Pancreas (tissue), 10 donors: ENCODE measurements at regions not wholly inside any gene's neighbourhood (a gene's known extent, or its start where the extent isn't known, plus 50 kb on each side); places are given as distances from the start of the nearest gene placed in this dataset.

Experiments used
- ATAC-seq, 4 donors: fragments of 200-7000 bp; cut with Tn5 transposase; one replicate each; pipeline versions ENCODE4 v1.8.0 to v1.9.1; 2020; ENCODE audit warnings: mild to moderate bottlenecking in 4 of 4, moderate library complexity in 4 of 4
- DNase-seq, 6 donors: peaks; one replicate each; pipeline ENCODE4 v3.0.0-alpha.2; 2020
- FAIRE-seq: peaks from 2 replicates; lab custom pipeline; 2012; peaks lifted over from hg19 to GRCh38; lab: Jason Lieb, UNC
- H3K27ac ChIP-seq, 4 donors: fragments of 200-600 bp; sonication (generic); 1 replicate in 3 of 4; 2 replicates in 1 of 4; pipeline versions ENCODE4 v1.5.0 to v1.8.0; 2020
- H3K27me3 ChIP-seq, 4 donors: fragments of 200-600 bp; one replicate each; pipeline ENCODE4 v1.8.0; 2021
- H3K36me3 ChIP-seq, 3 donors: fragments of 200-600 bp; sonication (generic) in 1 of 3; one replicate each; pipeline versions ENCODE4 v1.5.0 to v1.8.0; 2020 to 2021
- H3K4me1 ChIP-seq, 3 donors: fragments of 200-600 bp; one replicate each; pipeline ENCODE4 v1.8.0; 2021
- H3K4me3 ChIP-seq, 4 donors: fragments of 200-600 bp; sonication (generic) in 2 of 4; one replicate each; pipeline versions ENCODE4 v1.5.0 to v1.8.0; 2020 to 2021
- H3K9me3 ChIP-seq, 4 donors: fragments of 200-600 bp; one replicate each; pipeline ENCODE4 v1.8.0; 2021
- CTCF ChIP-seq, 4 donors: fragments of 200-600 bp; sonication (generic) in 3 of 4; IDR thresholded peaks; one replicate each; pipeline versions ENCODE4 v1.5.0 to v1.8.0; 2021; ENCODE audit warnings: antibody characterized with exemption in 4 of 4
- WGBS, 2 donors: extraction: QIAGEN DNeasy Blood & Tissue Kit; methylation state at CpG; one replicate each; pipeline ENCODE4 v1.1.7; 2013; 5-methylcytosine and 5-hydroxymethylcytosine counted together
- intact Hi-C, 3 donors: fragments of 100-400 bp; cut with DNase I; formaldehyde crosslinking; loops; one replicate each; pipeline versions ENCODE4 v1.11.1 to v1.14.2; 2022
- donor health status: healthy with polysubstance abuse.
- donor health status: DM: no; HTN: no; CAD: no; lungs with moderate emphysema.
- donor health status: DM: no; HTN: no; CAD: no.
- donor health status: control.
- donor health status: control.
- donor health status: Bipolar disorder and iron deficiency.
- donor health status: DM: yes; HTN: yes; CAD: no.
- donor health status: DM: no; HTN: no; CAD: no.
- donor health status: DM: no; HTN: no; CAD: no.
- donor health status: DM: yes; HTN: yes; CAD: no.

GRCh38 chr12:88299567-88300101 is 157.5 kb downstream of the TMTC3 start:
- 64 to 70% methylated on average over 4 of the region's 4 CpGs for WGBS, 2 donors
- no peak overlapping the region for H3K4me3 ChIP-seq
- H3K9me3 ChIP-seq: no peaks in the 10 kb centered on the region
- intact Hi-C loops: no loop called here
- no peaks in the 10 kb centered on the region for H3K36me3 ChIP-seq
- H3K27ac ChIP-seq: peak overlapping the region in 1 of 4 donors; percentile 8
- DNase-seq (no peak), ATAC-seq (peak in 2 of 4 donors; percentile 51 to 61), FAIRE-seq (no peak)
- H3K4me1 ChIP-seq: peaks cover 0 to 9% (median 5%) of the 10 kb centered on the region in 3 donors
- no peaks in the 10 kb centered on the region for H3K27me3 ChIP-seq
- no peak for TF ChIP-seq CTCF (IDR thresholded peaks at IDR 0.05)

- Histone ChIP-seq H3K4me1 (peaks cover 7 to 22% (median 15%) of the 10 kb centered on the region in 3 donors), H3K4me3 (no peak overlapping the region), H3K27ac (no peak overlapping the region), H3K27me3 (no peaks in the 10 kb centered on the region), H3K9me3 (no peaks in the 10 kb centered on the region), H3K36me3 (no peaks in the 10 kb centered on the region)
- no peak for TF ChIP-seq CTCF (IDR thresholded peaks at IDR 0.05)
- intact Hi-C loops: no loop called here
- peak in 2 of 4 donors; percentile 25 to 56 for ATAC-seq
- DNase-seq: no peak
- no peak for FAIRE-seq
Observed at GRCh38 chr12:88300931-88301330, 158.8 kb downstream of the TMTC3 start.

- WGBS, 2 donors: 96 to 100% methylated on average over 1 of the region's 1 CpG
- no peak for DNase-seq
- H3K9me3 ChIP-seq: no peaks in the 10 kb centered on the region
- no peak for TF ChIP-seq CTCF (IDR thresholded peaks at IDR 0.05)
- peaks cover 12 to 30% (median 21%) of the 10 kb centered on the region in 3 donors for H3K4me1 ChIP-seq
- intact Hi-C loops: no loop called here
- no peak for FAIRE-seq
- H3K27ac ChIP-seq: no peak overlapping the region
- no peaks in the 10 kb centered on the region for H3K36me3 ChIP-seq
- no peak overlapping the region for H3K4me3 ChIP-seq
- no peak for ATAC-seq
- H3K27me3 ChIP-seq: no peaks in the 10 kb centered on the region
Observed at GRCh38 chr12:88303335-88303734, 161.2 kb downstream of the TMTC3 start.

GRCh38 chr12:88305254-88305890 is 163.3 kb downstream of the TMTC3 start:
- Histone ChIP-seq H3K27ac (no peak overlapping the region), H3K9me3 (no peaks in the 10 kb centered on the region), H3K4me1 (peaks cover 12 to 30% (median 30%) of the 10 kb centered on the region in 3 donors), H3K4me3 (no peak overlapping the region), H3K36me3 (no peaks in the 10 kb centered on the region), H3K27me3 (no peaks in the 10 kb centered on the region)
- DNase-seq: no peak
- no peak for TF ChIP-seq CTCF (IDR thresholded peaks at IDR 0.05)
- no peak for FAIRE-seq
- peak; percentile 75 to 92 (median 88) for ATAC-seq
- 13 to 14% methylated on average over 5 of the region's 5 CpGs for WGBS, 2 donors
- intact Hi-C loops: no loop called here

- Histone ChIP-seq H3K36me3 (no peaks in the 10 kb centered on the region), H3K27me3 (no peaks in the 10 kb centered on the region), H3K27ac (no peak overlapping the region), H3K9me3 (no peaks in the 10 kb centered on the region), H3K4me3 (no peak overlapping the region), H3K4me1 (peaks cover 12 to 30% (median 25%) of the 10 kb centered on the region in 3 donors)
- ATAC-seq (peak in 2 of 4 donors; percentile 52 to 58), DNase-seq (no peak), FAIRE-seq (no peak)
- intact Hi-C loops: no loop called here
- 28 to 32% methylated on average over 5 of the region's 5 CpGs for WGBS, 2 donors
- no peak for TF ChIP-seq CTCF (IDR thresholded peaks at IDR 0.05)
Observed at GRCh38 chr12:88306471-88307069, 164.5 kb downstream of the TMTC3 start.
